HL-60 (cell line): ENCODE measurements at regions not wholly inside any gene's neighbourhood (a gene's known extent, or its start where the extent isn't known, plus 50 kb on each side); places are given as distances from the start of the nearest gene placed in this dataset.

ENCODE experiments used
- DNase-seq, 2 experiments: peaks; one replicate each; pipeline ENCODE4 v3.0.0-alpha.2; 2010 to 2020; ENCODE audit warnings: low read depth in 1 of 2, low spot score in 1 of 2
- H3K27ac ChIP-seq: fragments of 250-450 bp; sonication (Bioruptor Pico); replicated peaks from 2 replicates; pipeline ENCODE4 v1.5.1; 2020; ENCODE audit warnings: mild to moderate bottlenecking, moderate library complexity
- H3K27me3 ChIP-seq: fragments of 250-450 bp; sonication (Bioruptor Pico); 2 replicates; pipeline ENCODE4 v1.5.1; 2021; ENCODE audit warnings: mild to moderate bottlenecking, moderate library complexity; ENCODE audit not compliant: insufficient read depth, poor library complexity, severe bottlenecking
- H3K4me3 ChIP-seq: replicated peaks from 2 replicates; pipeline ENCODE4 v1.5.1; 2011; ENCODE audit warnings: mild to moderate bottlenecking, control low read depth, low read length; ENCODE audit not compliant: insufficient read depth
- GABPA ChIP-seq: IDR thresholded peaks from 2 replicates; pipeline ENCODE4 v1.6.1; 2012; ENCODE audit warnings: low read depth
- POLR2AphosphoS5 ChIP-seq: IDR thresholded peaks from 2 replicates; pipeline ENCODE4 v1.6.1; 2012; ENCODE audit warnings: low read depth
- SPI1 ChIP-seq: IDR thresholded peaks from 2 replicates; pipeline ENCODE4 v1.6.1; 2012; ENCODE audit warnings: low read depth, mild to moderate bottlenecking, borderline replicate concordance
- TF ChIP-seq, protein P1 (sequence below): IDR thresholded peaks from 2 replicates; pipeline ENCODE4 v1.6.1; 2012; ENCODE audit warnings: low read depth; ENCODE audit not compliant: insufficient replicate concordance
- TF ChIP-seq, protein P2 (sequence below): IDR thresholded peaks from one replicate; pipeline ENCODE4 v1.5.1; 2011; ENCODE audit warnings: low read length, control low read depth, inconsistent platforms; ENCODE audit not compliant: insufficient read depth

DNA sequence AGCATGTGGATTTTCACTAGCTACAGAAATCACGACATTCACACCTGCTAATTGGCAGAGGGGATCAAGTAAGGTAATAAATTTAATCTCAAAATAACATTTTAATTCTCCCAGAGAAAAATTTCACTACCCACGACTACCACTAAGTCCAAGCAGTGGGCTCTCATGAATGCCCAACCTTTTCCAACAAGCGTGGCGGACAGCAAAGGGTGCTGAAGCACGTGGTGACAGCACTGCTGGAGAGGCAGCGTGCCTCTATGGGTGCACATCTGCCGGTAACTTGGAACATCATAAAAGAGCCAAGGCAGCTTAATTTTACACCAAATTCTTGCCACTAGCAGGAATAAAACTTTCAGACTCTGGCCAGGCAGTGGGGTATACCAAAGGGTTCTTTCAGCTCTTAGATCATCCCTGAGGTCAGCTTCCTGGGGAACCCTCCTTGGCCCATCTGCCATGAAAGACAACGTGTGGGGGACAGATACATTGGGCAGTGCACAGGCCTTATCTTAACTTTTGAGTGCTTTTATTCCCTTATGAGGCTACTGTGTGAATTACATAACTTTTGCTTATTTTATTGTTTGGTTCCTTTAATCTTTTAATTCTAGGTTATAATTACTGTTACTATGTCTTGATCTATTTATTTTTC, 206.7 kb upstream of the KCTD7 start:
- no peak for TF ChIP-seq POLR2AphosphoS5
- TF ChIP-seq, protein P1, sequence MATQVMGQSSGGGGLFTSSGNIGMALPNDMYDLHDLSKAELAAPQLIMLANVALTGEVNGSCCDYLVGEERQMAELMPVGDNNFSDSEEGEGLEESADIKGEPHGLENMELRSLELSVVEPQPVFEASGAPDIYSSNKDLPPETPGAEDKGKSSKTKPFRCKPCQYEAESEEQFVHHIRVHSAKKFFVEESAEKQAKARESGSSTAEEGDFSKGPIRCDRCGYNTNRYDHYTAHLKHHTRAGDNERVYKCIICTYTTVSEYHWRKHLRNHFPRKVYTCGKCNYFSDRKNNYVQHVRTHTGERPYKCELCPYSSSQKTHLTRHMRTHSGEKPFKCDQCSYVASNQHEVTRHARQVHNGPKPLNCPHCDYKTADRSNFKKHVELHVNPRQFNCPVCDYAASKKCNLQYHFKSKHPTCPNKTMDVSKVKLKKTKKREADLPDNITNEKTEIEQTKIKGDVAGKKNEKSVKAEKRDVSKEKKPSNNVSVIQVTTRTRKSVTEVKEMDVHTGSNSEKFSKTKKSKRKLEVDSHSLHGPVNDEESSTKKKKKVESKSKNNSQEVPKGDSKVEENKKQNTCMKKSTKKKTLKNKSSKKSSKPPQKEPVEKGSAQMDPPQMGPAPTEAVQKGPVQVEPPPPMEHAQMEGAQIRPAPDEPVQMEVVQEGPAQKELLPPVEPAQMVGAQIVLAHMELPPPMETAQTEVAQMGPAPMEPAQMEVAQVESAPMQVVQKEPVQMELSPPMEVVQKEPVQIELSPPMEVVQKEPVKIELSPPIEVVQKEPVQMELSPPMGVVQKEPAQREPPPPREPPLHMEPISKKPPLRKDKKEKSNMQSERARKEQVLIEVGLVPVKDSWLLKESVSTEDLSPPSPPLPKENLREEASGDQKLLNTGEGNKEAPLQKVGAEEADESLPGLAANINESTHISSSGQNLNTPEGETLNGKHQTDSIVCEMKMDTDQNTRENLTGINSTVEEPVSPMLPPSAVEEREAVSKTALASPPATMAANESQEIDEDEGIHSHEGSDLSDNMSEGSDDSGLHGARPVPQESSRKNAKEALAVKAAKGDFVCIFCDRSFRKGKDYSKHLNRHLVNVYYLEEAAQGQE, result peak; percentile 74
- no peak overlapping the region for H3K27ac ChIP-seq
- no peaks in the 10 kb centered on the region for H3K27me3 ChIP-seq
- no peak overlapping the region for H3K4me3 ChIP-seq
- DNase-seq, result no peak

DNA sequence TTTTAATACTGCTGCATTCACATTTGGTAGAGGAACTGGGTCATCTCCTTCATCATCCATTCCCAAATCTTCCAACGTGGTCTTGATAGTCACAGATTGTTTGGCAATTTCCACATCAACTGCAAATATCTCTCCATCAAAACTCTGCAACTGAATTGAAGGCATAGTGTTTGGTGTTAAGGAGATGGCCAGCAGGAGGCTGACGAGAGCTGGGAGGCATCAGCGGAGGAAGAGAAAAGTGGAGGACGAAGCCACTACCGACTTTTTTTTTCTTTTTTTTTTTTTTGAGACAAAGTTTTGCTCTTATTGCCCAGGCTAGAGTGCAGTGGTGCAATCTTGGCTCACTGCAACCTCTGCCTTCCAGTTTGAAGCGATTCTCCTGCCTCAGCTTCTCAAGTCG, 205.0 kb upstream of the KCTD7 start:
- Histone ChIP-seq H3K27me3 (no peaks in the 10 kb centered on the region), H3K4me3 (no peak overlapping the region)
- TF ChIP-seq, protein P1, result no peak
- TF ChIP-seq, protein P2, sequence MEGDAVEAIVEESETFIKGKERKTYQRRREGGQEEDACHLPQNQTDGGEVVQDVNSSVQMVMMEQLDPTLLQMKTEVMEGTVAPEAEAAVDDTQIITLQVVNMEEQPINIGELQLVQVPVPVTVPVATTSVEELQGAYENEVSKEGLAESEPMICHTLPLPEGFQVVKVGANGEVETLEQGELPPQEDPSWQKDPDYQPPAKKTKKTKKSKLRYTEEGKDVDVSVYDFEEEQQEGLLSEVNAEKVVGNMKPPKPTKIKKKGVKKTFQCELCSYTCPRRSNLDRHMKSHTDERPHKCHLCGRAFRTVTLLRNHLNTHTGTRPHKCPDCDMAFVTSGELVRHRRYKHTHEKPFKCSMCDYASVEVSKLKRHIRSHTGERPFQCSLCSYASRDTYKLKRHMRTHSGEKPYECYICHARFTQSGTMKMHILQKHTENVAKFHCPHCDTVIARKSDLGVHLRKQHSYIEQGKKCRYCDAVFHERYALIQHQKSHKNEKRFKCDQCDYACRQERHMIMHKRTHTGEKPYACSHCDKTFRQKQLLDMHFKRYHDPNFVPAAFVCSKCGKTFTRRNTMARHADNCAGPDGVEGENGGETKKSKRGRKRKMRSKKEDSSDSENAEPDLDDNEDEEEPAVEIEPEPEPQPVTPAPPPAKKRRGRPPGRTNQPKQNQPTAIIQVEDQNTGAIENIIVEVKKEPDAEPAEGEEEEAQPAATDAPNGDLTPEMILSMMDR, result no peak
- TF ChIP-seq SPI1, result no peak
- no peak for TF ChIP-seq POLR2AphosphoS5
- no peak for TF ChIP-seq GABPA

DNA sequence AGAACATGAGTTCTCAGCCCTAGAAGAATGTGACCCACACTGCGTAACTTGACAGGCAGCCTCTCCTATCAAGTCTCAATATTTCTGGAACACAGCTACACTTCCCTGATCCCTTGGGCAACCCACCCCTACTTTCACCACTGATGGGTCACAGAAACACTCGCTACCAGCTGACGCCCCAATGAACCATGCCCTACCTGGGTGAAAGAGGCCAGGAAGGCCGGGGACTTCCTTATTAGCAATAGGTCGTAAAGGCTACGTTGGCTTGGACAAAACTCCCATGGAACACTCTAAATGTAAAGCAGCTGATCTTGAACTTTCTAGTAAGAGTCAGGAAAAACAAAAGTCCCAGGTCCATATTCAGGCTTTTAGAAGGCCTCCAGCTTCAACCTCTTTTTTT, 202.3 kb upstream of the KCTD7 start:
- no peak for DNase-seq
- Histone ChIP-seq H3K4me3 (no peak overlapping the region), H3K27ac (no peak overlapping the region), H3K27me3 (no peaks in the 10 kb centered on the region)
- TF ChIP-seq GABPA (no peak), POLR2AphosphoS5 (no peak), SPI1 (no peak)
- TF ChIP-seq, protein P2, result no peak
- TF ChIP-seq, protein P1, result no peak

More for the DNA sequence above, 205.0 kb upstream of the KCTD7 start:
- H3K27ac ChIP-seq, result no peak overlapping the region
- DNase-seq, result no peak
